Gastrocnemius medialis (tissue), 4 donors: ENCODE measurements at regions not wholly inside any gene's neighbourhood (a gene's known extent, or its start where the extent isn't known, plus 50 kb on each side); places are given as distances from the start of the nearest gene placed in this dataset.

ENCODE experiments used
- POLR2A ChIP-seq, 2 donors: fragments of 450-650 bp; IDR thresholded peaks; one replicate each; pipeline ENCODE4 v1.6.1; 2017; ENCODE audit warnings: antibody characterized with exemption in 2 of 2, mild to moderate bottlenecking in 2 of 2, moderate library complexity in 2 of 2
- TF ChIP-seq, protein P1 (sequence below), 5 experiments: fragments of 450-650 bp in 3 of 5; fragments of 200-600 bp in 2 of 5; sonication (generic) in 2 of 5; IDR thresholded peaks in 4 of 5; conservative IDR thresholded peaks in 1 of 5; 1 replicate in 4 of 5; 2 replicates in 1 of 5; pipeline ENCODE4 v1.5.1; 2016 to 2019; ENCODE audit warnings: antibody characterized with exemption in 5 of 5, mild to moderate bottlenecking in 3 of 5, moderate library complexity in 3 of 5

DNA sequence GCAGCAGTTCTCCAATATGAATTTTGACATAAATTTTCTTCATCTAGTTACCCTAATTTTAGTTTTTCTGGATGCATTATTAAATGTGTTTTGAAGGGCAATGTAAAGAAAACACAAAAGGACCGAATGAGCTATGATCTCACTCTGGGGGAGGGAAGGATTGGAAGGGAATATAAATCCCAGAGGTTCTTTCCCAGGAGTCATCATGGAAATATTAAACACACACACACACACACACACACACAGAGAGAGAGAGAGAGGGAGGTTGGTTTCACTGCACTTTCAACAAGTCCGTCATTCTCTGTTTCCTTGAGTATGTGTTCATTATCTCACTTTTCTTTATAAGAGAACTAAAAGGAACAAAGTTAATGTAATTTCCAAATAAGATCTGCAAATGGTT, 70.7 kb upstream of the DCBLD2 start:
- TF ChIP-seq, protein P1, sequence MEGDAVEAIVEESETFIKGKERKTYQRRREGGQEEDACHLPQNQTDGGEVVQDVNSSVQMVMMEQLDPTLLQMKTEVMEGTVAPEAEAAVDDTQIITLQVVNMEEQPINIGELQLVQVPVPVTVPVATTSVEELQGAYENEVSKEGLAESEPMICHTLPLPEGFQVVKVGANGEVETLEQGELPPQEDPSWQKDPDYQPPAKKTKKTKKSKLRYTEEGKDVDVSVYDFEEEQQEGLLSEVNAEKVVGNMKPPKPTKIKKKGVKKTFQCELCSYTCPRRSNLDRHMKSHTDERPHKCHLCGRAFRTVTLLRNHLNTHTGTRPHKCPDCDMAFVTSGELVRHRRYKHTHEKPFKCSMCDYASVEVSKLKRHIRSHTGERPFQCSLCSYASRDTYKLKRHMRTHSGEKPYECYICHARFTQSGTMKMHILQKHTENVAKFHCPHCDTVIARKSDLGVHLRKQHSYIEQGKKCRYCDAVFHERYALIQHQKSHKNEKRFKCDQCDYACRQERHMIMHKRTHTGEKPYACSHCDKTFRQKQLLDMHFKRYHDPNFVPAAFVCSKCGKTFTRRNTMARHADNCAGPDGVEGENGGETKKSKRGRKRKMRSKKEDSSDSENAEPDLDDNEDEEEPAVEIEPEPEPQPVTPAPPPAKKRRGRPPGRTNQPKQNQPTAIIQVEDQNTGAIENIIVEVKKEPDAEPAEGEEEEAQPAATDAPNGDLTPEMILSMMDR (IDR thresholded peaks at IDR 0.05 in 4 of 5, conservative IDR thresholded peaks at IDR 0.05 in 1 of 5): no peak
- no peak for TF ChIP-seq POLR2A (IDR thresholded peaks at IDR 0.05)
